NCI-H2107 (cell line): ENCODE measurements at regions not wholly inside any gene's neighbourhood (a gene's known extent, or its start where the extent isn't known, plus 50 kb on each side); places are given as distances from the start of the nearest gene placed in this dataset.
"Not testable (repeated sequence)": the region's sequence is repeated elsewhere in the genome, so short reads cannot be mapped to it uniquely, and the experiment has no call there.

Experiments used
- DNase-seq: peaks from one replicate; lab custom pipeline; 2025; lab: John Stamatoyannopoulos, UW

- not testable (repeated sequence) for DNase-seq
These were observed 52.6 kb upstream of the MRPS30 start for GRCh38 chr5:44756097-44756496.

DNA sequence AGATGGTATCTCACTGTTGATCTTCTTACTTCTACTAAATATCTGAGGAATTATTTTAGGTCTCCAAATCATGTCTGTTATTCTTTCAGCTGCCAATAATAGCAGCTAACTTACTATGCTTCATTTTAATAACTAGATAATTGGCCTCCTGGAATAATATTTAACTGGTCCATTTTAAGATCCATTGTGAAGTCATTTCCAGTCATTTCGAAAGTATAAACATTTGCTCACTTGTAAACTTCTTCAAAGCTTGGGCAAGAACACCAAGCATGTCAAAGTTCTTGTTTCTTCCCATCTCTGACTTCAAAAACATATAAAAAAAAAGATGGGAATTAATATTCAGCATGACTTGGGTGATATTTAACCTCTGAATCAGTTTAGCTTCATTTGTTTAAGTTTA, 61.4 kb upstream of the MRPS30 start:
- no peak for DNase-seq

GRCh38 chr5:44740660-44741059, 68.1 kb upstream of the MRPS30 start:
- no peak for DNase-seq

DNA sequence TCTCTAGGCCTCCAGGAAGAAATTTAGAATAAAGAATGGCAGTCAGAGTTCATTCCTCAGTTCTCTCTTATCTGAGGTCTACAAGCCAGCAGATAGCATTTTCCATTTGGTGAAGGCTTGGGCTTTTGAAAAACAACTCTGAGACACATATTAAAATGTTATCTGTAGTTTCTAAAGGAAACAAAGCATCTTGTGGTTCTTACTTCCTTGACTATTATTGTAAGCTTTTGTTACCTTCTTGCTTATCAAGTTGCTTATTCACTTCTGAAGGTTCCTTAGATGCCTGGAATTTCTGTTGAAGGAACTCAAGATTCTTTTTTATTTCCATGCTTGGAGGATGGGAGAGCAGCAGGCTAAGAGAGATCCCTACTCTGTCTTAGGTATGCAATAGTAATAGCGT, 79.2 kb upstream of the MRPS30 start:
- DNase-seq = no peak

- no peak for DNase-seq
These were observed 81.6 kb upstream of the MRPS30 start for GRCh38 chr5:44727100-44727499.

DNA sequence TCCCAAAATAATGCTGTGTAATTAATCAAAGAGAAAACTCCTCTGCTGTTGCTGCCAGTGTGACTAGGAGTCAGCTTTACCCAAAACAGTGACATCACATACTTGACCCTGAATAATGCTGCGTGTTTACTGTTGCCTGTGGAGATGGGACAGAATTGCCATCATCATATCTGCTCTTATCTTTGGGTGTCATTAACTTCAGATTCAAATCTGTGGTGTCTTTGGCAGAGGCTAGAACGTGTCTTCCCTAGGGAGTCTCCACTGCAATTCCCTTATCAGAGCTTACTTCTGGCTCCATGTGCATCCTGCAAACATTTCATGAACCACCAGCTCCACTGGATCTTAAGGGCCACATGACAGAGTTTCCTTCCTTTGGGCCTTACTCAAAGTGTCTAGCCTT, 88.9 kb upstream of the MRPS30 start:
- DNase-seq = no peak

DNA sequence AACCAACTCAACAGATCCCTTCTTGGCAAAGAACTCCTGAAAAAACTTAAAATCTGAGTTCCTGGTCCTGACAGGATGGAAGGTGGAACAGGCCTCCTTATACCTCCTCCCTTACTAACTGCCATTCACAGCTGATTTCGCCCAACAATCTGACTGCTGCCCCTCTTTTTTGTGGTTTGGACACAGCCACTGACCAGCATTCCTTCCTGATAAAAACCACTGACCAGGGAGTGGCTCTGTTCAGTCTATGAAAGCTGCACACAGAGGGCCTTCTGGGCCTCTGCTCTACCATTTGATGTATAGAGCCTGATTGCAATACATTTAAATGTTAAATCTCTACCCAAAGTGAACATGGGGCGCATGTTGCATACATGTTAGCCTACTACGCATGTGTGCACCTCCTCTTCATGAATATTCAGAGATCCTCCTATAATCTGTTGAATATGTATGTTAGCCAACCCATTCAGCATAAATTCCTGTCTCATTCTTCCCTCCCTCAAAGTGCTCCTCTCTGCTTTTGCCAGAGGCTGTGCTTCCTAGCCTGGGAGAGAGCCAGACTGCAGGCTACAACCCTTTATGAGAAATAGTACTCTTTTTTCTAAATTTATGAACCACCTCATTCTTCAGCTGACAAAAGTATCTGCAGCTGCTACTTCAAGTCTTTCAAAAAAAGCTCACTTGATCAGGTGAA, 93.7 kb upstream of the MRPS30 start:
- DNase-seq = no peak

DNA sequence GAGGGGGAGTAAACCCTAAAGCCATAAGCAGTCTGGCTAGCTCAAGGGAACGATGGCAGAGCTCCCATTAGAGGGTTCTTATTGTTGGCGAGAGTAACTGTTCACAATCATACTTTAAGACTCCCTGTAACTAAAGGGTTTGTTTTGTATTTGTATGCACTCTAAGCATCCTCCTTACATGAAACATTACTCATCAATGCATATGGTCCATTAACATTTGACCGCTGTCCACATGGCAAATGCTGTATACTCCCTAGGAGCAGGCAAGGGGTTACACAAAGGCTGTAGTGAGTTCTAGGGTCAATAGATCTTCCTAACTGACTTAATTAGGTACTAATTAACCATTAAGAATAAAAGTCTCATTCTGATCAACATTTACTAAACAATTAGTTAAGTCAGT, 95.3 kb upstream of the MRPS30 start:
- no peak for DNase-seq

GRCh38 chr5:44711901-44712300, 96.8 kb upstream of the MRPS30 start:
- DNase-seq = no peak

DNA sequence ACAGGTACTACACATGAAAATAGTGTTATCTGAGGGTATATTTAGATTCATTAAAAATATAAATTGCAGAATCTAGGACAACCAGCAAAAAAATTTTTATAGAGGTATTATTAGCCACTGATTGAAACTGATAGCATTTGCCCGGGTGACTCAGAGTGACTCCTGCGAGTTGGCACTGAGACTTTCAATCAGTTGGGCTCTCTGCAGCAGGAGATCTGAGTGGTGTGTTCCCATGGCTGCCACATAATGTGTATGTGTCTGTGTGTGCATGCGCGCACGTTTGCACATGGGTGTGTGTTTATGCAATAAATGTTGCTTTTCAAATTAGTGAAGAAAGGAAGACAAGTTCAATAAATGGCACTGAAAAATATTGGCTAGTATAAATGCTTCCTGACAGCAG, 100.1 kb upstream of the MRPS30 start:
- DNase-seq = no peak

- DNase-seq = no peak
These were observed 101.0 kb upstream of the MRPS30 start for GRCh38 chr5:44707721-44708120.

- no peak for DNase-seq
These were observed 111.7 kb upstream of the MRPS30 start for GRCh38 chr5:44697025-44697424.

DNA sequence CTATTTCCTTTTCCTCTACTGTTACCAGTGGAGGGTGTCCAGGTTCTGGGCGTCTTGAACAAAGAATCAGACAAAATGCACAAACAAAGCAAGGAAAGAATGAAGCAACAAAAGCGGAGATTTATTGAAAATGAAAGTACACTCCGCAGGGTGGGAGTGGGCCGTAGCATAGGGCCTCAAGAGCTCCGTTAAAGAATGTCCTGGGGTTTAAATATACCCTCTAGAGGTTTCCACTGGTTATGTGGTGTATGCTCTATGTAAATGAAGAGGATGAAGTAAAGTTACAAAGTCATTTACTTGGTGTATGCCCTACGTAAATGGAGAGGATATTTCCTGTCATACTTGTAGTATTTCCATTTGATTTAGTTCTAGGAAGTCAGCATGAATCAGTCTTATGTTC, 113.5 kb upstream of the MRPS30 start:
- DNase-seq = no peak

DNA sequence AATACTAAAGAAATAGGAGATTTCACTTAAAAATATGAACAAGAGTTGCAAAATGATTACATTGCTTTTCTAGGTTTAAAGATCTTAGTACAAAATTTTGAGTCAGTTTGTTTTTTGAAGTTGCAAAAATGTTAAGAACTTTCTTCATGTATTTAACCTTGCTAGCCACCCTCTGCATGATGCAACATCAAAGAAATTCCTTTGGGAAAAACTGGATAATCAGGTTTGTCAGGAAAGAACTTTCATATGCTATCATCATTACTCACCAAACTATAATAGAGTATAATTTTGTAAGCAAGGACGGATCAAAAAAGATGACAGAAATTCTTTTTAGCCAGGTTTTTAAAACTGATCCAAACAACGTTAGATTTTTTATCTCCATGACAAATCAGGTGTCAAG, 116.9 kb upstream of the MRPS30 start:
- no peak for DNase-seq

DNA sequence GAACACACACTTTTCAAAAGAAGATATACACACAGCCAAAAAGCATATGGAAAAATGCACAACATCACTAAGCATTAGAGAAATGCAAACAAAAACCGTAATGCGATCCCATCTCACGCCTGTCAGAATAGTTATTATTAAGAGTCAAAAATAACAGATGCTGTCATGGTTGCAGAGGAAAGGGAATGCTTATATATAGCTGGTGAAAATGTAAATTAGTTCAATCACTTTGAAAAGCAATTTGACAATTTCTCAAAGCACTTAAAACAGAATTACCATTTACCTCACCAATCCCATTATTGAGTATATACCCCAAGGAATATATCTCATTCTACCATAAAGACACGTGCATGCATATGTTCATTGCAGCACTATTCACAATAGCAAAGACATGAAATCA, 126.8 kb upstream of the MRPS30 start:
- DNase-seq = no peak

DNA sequence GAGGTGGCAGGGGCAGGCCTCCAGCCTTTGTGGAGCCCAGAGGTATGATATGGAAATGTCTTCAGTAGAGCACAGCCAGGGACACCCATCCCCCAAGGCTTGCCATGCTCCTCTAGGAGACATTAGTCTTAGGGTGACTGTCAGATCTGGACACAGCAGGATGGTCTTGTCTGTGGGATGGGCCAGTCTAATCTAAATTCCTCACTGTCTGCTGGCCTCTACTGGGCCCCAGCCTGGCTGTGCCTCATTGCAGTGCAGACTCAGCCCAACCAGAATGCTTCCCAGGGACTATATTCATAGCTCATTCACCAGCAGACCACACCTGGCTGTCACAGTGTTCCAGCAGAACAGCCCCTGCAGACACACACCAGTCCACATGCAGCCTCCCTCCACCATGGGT, 129.5 kb upstream of the MRPS30 start:
- DNase-seq = no peak

DNA sequence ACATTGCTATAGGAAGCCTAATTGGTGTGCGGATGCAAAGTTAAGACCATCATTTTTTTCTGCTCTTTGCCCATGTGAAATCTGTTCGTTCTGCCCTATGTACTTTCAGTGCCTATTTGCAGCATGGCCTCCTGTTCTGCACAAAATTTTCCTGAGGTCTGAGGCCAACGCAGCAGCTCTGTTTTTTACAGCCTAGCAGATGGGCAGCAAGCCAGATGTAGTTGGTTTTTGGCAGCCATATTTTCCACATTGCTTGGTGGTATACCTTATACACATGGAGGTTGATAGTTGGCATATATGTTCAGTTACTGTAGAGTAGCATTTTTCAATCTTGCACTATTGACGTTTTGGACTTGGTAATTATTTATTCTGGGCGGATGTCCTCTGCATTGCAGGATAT, 133.5 kb upstream of the MRPS30 start:
- DNase-seq = no peak

GRCh38 chr5:44674461-44674860, 134.3 kb upstream of the MRPS30 start:
- no peak for DNase-seq

DNA sequence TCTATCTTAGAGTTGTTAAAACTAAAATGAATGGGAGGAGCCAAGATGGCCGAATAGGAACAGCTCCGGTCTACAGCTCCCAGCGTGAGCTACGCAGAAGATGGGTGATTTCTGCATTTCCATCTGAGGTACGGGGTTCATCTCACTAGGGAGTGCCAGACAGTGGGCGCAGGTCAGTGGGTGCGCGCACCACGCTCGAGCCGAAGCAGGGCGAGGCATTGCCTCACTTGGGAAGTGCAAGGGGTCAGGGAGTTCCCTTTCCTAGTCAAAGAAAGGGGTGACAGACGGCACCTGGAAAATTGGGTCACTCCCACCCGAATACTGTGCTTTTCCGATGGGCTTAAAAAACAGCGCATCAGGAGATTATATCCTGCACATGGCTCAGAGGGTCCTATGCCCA, 140.3 kb upstream of the MRPS30 start:
- not testable (repeated sequence) for DNase-seq

DNA sequence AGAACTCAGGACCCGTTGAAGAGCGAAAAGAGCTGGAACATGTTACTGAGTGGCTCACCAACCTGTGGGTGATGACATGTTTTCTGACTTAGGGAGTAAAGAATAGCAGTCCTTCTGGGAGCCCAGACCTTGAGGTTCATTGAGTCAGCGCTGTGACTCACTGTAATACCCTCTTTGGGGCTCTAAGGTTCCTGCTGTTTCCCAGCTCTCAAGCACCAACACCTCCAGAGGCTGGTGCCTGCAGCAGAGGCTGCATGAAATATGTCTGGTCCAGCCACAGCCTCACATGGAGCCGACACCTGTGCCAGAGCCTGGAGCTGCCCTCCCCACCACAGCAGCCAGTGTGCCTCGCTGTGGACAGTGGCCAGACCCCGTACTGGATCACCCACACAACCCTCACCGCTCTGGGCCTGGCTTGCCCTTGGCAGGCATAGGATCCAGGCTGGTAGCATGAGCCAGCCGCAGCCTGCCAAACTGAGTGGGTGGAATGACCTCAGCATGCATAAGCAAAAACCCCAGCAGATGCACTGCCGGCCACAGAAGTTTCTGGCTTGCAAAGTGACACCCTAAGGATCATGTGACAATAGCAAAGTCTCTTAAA, 143.5 kb upstream of the MRPS30 start:
- no peak for DNase-seq

DNA sequence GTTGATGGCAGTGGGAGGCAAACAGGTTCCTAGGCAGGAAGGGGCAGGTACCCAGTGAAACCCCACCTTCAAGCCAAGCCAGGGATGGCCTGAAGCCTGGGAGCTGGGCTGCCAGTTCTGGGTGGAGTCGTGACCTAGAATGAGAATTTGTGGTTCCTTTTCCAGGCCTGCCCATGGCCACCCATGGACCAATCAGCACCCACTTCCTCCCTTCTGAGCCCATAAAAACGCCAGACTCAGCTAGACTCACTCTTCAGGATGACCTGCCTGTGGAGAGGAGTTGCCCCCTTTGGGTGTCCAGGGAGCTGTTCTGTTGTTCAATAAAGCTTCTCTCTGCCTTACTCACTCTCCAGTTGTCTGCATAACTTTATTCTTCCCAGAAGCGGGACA, 144.0 kb upstream of the MRPS30 start:
- no peak for DNase-seq

- DNase-seq = no peak
These were observed 144.6 kb upstream of the MRPS30 start for GRCh38 chr5:44663991-44664710.

DNA sequence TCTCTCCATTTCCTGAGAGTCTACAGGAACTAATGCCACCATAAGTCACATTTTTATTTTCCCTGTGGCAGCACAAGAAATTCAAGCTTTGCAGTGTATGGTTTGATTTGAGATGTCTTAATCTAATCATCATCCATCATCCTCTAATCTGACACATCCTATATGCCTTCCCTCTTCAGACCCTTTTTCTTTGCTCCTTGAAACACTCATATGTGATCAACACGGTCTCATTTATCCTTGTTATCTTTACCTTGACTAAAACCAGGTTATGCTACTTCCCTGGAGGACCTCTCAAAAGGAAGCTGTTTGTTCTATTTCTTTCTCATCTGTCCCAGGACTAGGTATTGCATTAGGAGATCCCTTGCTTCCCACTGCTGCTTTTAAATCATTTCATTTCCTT, 146.9 kb upstream of the MRPS30 start:
- DNase-seq = no peak

GRCh38 chr5:44660251-44660650, 148.5 kb upstream of the MRPS30 start:
- DNase-seq = no peak
